OCI-LY7 (cell line): ENCODE measurements at regions not wholly inside any gene's neighbourhood (a gene's known extent, or its start where the extent isn't known, plus 50 kb on each side); places are given as distances from the start of the nearest gene placed in this dataset.

Source experiments
- BruUV-seq: library from RNA; stranded (reverse); fragments of 400-500 nt; replicated peaks from 2 replicates; lab custom pipeline; 2021; lab: Mats Ljungman, UMichigan
- CTCF ChIA-PET: fragments of 300-600 bp; sonication (Branson Sonifier 250); formaldehyde crosslinking; loops from one replicate; lab custom pipeline; 2022; ENCODE audit warnings: antibody characterized with exemption; ENCODE audit not compliant: unreplicated experiment; lab: Charles Lee
- POLR2A ChIA-PET: fragments of 300-600 bp; sonication (Branson Sonifier 250); formaldehyde crosslinking; loops from one replicate; lab custom pipeline; 2022; ENCODE audit warnings: antibody characterized with exemption; lab: Charles Lee
- DNase-seq: peaks from one replicate; pipeline ENCODE4 v3.0.0-alpha.2; 2015; ENCODE audit warnings: low spot score
- H2AFZ ChIP-seq: fragments of 200-600 bp; sonication (generic), shearing (Covaris generic); 2 replicates; pipeline ENCODE4 v1.6.1; 2014; ENCODE audit warnings: mild to moderate bottlenecking, antibody characterized with exemption, low read length, moderate library complexity
- H3K27ac ChIP-seq: fragments of 200-600 bp; sonication (generic); 2 replicates; pipeline ENCODE4 v1.5.1; 2014; ENCODE audit warnings: mixed run types, low read depth, mild to moderate bottlenecking, moderate library complexity, low read length, inconsistent platforms; ENCODE audit not compliant: poor library complexity, severe bottlenecking
- H3K36me3 ChIP-seq: fragments of 200-600 bp; sonication (generic); 2 replicates; pipeline ENCODE4 v1.6.1; 2014; ENCODE audit warnings: mild to moderate bottlenecking, antibody characterized with exemption, low read length, moderate library complexity, mixed read lengths; ENCODE audit not compliant: insufficient read depth
- H3K4me1 ChIP-seq: fragments of 200-600 bp; sonication (generic); 2 replicates; pipeline ENCODE4 v1.5.1; 2014; ENCODE audit warnings: mild to moderate bottlenecking, low read length; ENCODE audit not compliant: insufficient read depth, poor library complexity, severe bottlenecking
- H3K4me2 ChIP-seq: fragments of 200-600 bp; sonication (generic); 2 replicates; pipeline ENCODE4 v1.6.1; 2014; ENCODE audit warnings: mild to moderate bottlenecking, low read length
- H3K4me3 ChIP-seq: fragments of 200-600 bp; sonication (generic); 2 replicates; pipeline ENCODE4 v1.5.1; 2014; ENCODE audit warnings: mild to moderate bottlenecking, low read depth, low read length; ENCODE audit not compliant: poor library complexity, severe bottlenecking
- H3K79me2 ChIP-seq: fragments of 200-600 bp; sonication (generic); 2 replicates; pipeline ENCODE4 v1.6.1; 2016; ENCODE audit warnings: low read depth, mild to moderate bottlenecking, low read length, moderate library complexity, mixed read lengths; ENCODE audit not compliant: insufficient read depth
- H3K9me2 ChIP-seq: fragments of 200-600 bp; sonication (generic); 2 replicates; pipeline ENCODE4 v1.6.1; 2016; ENCODE audit warnings: mild to moderate bottlenecking, low read length, mixed read lengths; ENCODE audit not compliant: insufficient read depth
- H3K9me3 ChIP-seq: fragments of 200-600 bp; sonication (generic); 2 replicates; pipeline ENCODE4 v1.6.1; 2014; ENCODE audit warnings: mild to moderate bottlenecking, mixed run types, low read length, mixed read lengths
- H4K20me1 ChIP-seq: fragments of 200-600 bp; sonication (generic); 2 replicates; pipeline ENCODE4 v1.6.1; 2014; ENCODE audit warnings: mild to moderate bottlenecking, antibody characterized with exemption, low read length, moderate library complexity, mixed read lengths; ENCODE audit not compliant: insufficient read depth
- EZH2phosphoT487 ChIP-seq: fragments of 200-600 bp; sonication (generic); IDR thresholded peaks from 2 replicates; pipeline ENCODE4 v1.6.1; 2018; ENCODE audit warnings: low read depth, borderline replicate concordance, mild to moderate bottlenecking, mixed run types, antibody characterized with exemption, low read length, moderate library complexity, mixed read lengths
- intact Hi-C: fragments of 100-400 bp; cut with micrococcal nuclease; formaldehyde crosslinking; loops from one replicate; pipeline ENCODE4 v1.10.0; 2022; ENCODE audit not compliant: unreplicated experiment
- TF ChIP-seq, protein P1 (sequence below): fragments of 200-600 bp; sonication (generic); conservative IDR thresholded peaks from 2 replicates; pipeline ENCODE4 v1.5.1; 2014; ENCODE audit warnings: mild to moderate bottlenecking, antibody characterized with exemption, low read length, moderate library complexity, mixed read lengths

DNA sequence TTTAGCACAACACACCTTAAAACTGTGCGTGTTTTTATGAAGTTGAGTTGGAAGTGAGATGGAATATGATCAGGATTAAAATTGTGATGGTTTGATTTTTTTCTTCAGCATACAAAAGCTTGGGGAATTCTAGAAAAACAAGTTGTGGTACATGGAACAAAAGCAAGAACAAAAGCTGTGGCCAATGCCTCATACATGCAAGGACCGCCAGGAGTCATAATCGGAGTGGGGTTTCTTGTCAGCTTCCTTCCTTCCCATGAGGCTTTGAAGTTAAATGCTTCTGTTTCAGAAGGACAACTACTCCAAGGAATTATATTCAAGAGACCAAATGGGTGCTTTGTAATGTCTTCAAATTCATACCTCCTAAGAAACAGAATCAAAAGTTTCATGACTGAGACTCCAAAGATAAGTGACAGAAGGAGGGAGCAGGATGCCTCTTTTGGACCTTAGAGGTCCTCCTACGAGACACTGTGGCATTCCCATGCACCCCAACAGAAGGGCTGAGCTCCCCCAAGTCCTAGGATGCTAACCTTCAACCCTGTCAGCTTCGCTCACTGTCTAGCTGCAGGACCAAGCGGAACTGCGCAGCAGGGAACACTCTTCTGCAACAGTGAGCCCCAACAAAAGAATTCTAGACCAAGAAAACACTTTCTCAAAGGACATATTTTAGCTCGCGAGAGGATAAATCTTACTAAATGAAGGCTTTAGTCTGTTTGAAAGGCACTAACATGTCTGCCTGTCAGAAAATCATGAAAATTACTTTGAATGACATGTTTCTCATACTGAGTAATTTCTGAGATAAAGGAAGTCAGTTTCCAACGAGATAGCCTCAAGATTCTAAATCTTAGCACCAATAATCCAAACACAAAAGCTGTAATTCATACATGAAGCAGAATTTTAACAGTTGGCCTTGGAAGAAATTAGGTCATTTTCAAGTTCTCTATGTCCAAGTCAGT, 108.5 kb upstream of the NHSL1 start:
- Histone ChIP-seq H3K79me2 (no peaks in the 10 kb centered on the region), H2AFZ (no peak overlapping the region), H3K36me3 (no peaks in the 10 kb centered on the region), H3K27ac (no peak overlapping the region), H3K9me2 (no peaks in the 10 kb centered on the region), H3K4me1 (no peaks in the 10 kb centered on the region), H3K4me2 (no peak overlapping the region), H4K20me1 (no peaks in the 10 kb centered on the region), H3K9me3 (no peaks in the 10 kb centered on the region), H3K4me3 (no peak overlapping the region)
- intact Hi-C loops = no loop called here
- CTCF ChIA-PET = no interaction called here
- TF ChIP-seq, protein P1, sequence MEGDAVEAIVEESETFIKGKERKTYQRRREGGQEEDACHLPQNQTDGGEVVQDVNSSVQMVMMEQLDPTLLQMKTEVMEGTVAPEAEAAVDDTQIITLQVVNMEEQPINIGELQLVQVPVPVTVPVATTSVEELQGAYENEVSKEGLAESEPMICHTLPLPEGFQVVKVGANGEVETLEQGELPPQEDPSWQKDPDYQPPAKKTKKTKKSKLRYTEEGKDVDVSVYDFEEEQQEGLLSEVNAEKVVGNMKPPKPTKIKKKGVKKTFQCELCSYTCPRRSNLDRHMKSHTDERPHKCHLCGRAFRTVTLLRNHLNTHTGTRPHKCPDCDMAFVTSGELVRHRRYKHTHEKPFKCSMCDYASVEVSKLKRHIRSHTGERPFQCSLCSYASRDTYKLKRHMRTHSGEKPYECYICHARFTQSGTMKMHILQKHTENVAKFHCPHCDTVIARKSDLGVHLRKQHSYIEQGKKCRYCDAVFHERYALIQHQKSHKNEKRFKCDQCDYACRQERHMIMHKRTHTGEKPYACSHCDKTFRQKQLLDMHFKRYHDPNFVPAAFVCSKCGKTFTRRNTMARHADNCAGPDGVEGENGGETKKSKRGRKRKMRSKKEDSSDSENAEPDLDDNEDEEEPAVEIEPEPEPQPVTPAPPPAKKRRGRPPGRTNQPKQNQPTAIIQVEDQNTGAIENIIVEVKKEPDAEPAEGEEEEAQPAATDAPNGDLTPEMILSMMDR = no peak
- TF ChIP-seq EZH2phosphoT487 = no peak
- DNase-seq = no peak
- POLR2A ChIA-PET = interaction anchor here (0.5 to 1.8 kb wide), 4 partner anchors 11 to 45 kb away, joined by 3 to 4 read pairs (median 4); no protein-coding TSS in a partner anchor
- no TSS peak for BruUV-seq

GRCh38 chr6:138608896-138609295, 109.6 kb upstream of the NHSL1 start:
- no peak overlapping the region for H3K4me3 ChIP-seq
- no peaks in the 10 kb centered on the region for H3K79me2 ChIP-seq
- no peaks in the 10 kb centered on the region for H3K4me1 ChIP-seq
- H3K9me3 ChIP-seq = no peaks in the 10 kb centered on the region
- H2AFZ ChIP-seq = no peak overlapping the region
- CTCF ChIA-PET = no interaction called here
- TF ChIP-seq EZH2phosphoT487 = no peak
- TF ChIP-seq, protein P1 = no peak
- DNase-seq = no peak
- H3K9me2 ChIP-seq = no peaks in the 10 kb centered on the region
- POLR2A ChIA-PET = interaction anchor here (0.7 kb wide), 1 partner anchor 48 kb away, joined by 5 read pairs; no protein-coding TSS in a partner anchor
- intact Hi-C loops = no loop called here
- no peak overlapping the region for H3K27ac ChIP-seq
- H4K20me1 ChIP-seq = no peaks in the 10 kb centered on the region
- no TSS peak for BruUV-seq
- H3K36me3 ChIP-seq = no peaks in the 10 kb centered on the region
- no peak overlapping the region for H3K4me2 ChIP-seq
